ENCODE measurements at regions not wholly inside any gene's neighbourhood (a gene's known extent, or its start where the extent isn't known, plus 50 kb on each side); places are given as distances from the start of the nearest gene placed in this dataset.

- no peaks in the 10 kb centered on the region for H3K36me3 ChIP-seq (ENCODE audit: insufficient read depth)
- H4K20me1 ChIP-seq (ENCODE audit: insufficient read depth), result no peaks in the 10 kb centered on the region
- no peak overlapping the region for H3K4me3 ChIP-seq (IDR thresholded peaks at IDR 0.05; ENCODE audit: insufficient read depth, low read depth, low read length)
Measured at GRCh38 chr13:31968473-31968872, 63.1 kb upstream of the FRY start.

GRCh38 chr13:31970231-31970930 is 61.2 kb upstream of the FRY start:
- Histone ChIP-seq H3K79me2 (ENCODE audit: insufficient read depth, low read depth) (no peaks in the 10 kb centered on the region), H3K4me2 (no peak overlapping the region), H2AFZ (ENCODE audit: low read depth) (no peak overlapping the region), H3K27me3 (ENCODE audit: insufficient read depth, low read depth) (no peaks in the 10 kb centered on the region), H4K20me1 (ENCODE audit: insufficient read depth) (no peaks in the 10 kb centered on the region), H3K4me1 (ENCODE audit: low read depth, poor library complexity, severe bottlenecking) (peaks cover 7% of the 10 kb centered on the region), H3K27ac (no peak overlapping the region), H3K4me3 (IDR thresholded peaks at IDR 0.05; ENCODE audit: insufficient read depth, low read depth, low read length) (no peak overlapping the region), H3K36me3 (ENCODE audit: insufficient read depth) (no peaks in the 10 kb centered on the region), H3K9ac (no peak overlapping the region)
- no peak for TF ChIP-seq CTCF (conservative IDR thresholded peaks at IDR 0.05; ENCODE audit: low read depth, low read length)

More at GRCh38 chr13:31968473-31968872, 63.1 kb upstream of the FRY start:
- H3K4me2 ChIP-seq, result no peak overlapping the region
- H3K9ac ChIP-seq, result no peak overlapping the region
- no peak overlapping the region for H3K27ac ChIP-seq
- H3K4me1 ChIP-seq (ENCODE audit: low read depth, poor library complexity, severe bottlenecking), result peaks cover 9% of the 10 kb centered on the region
- H3K79me2 ChIP-seq (ENCODE audit: insufficient read depth, low read depth), result no peaks in the 10 kb centered on the region
- no peak overlapping the region for H2AFZ ChIP-seq (ENCODE audit: low read depth)
- no peaks in the 10 kb centered on the region for H3K27me3 ChIP-seq (ENCODE audit: insufficient read depth, low read depth)
- TF ChIP-seq CTCF (conservative IDR thresholded peaks at IDR 0.05; ENCODE audit: low read depth, low read length), result no peak

- H3K4me2 ChIP-seq, result no peak overlapping the region
- TF ChIP-seq CTCF (conservative IDR thresholded peaks at IDR 0.05; ENCODE audit: low read depth, low read length), result no peak
Measured at GRCh38 chr13:31972453-31972852, 59.1 kb upstream of the FRY start.

GRCh38 chr13:31978021-31978420 is 53.6 kb upstream of the FRY start:
- Histone ChIP-seq H3K4me3 (IDR thresholded peaks at IDR 0.05; ENCODE audit: insufficient read depth, low read depth, low read length) (no peak overlapping the region), H4K20me1 (ENCODE audit: insufficient read depth) (no peaks in the 10 kb centered on the region), H3K4me2 (no peak overlapping the region), H3K27me3 (ENCODE audit: insufficient read depth, low read depth) (no peaks in the 10 kb centered on the region), H3K36me3 (ENCODE audit: insufficient read depth) (no peaks in the 10 kb centered on the region), H3K79me2 (ENCODE audit: insufficient read depth, low read depth) (no peaks in the 10 kb centered on the region), H2AFZ (ENCODE audit: low read depth) (no peak overlapping the region), H3K9ac (no peak overlapping the region), H3K4me1 (ENCODE audit: low read depth, poor library complexity, severe bottlenecking) (no peaks in the 10 kb centered on the region), H3K27ac (no peak overlapping the region)
- TF ChIP-seq CTCF (conservative IDR thresholded peaks at IDR 0.05; ENCODE audit: low read depth, low read length), result no peak

More at GRCh38 chr13:31972453-31972852, 59.1 kb upstream of the FRY start:
- Histone ChIP-seq H3K27ac (no peak overlapping the region), H3K4me1 (ENCODE audit: low read depth, poor library complexity, severe bottlenecking) (no peaks in the 10 kb centered on the region), H3K36me3 (ENCODE audit: insufficient read depth) (no peaks in the 10 kb centered on the region), H3K79me2 (ENCODE audit: insufficient read depth, low read depth) (no peaks in the 10 kb centered on the region), H4K20me1 (ENCODE audit: insufficient read depth) (no peaks in the 10 kb centered on the region), H2AFZ (ENCODE audit: low read depth) (no peak overlapping the region), H3K27me3 (ENCODE audit: insufficient read depth, low read depth) (no peaks in the 10 kb centered on the region), H3K9ac (no peak overlapping the region), H3K4me3 (IDR thresholded peaks at IDR 0.05; ENCODE audit: insufficient read depth, low read depth, low read length) (no peak overlapping the region)
